Calu3 (cell line): ENCODE measurements at regions not wholly inside any gene's neighbourhood (a gene's known extent, or its start where the extent isn't known, plus 50 kb on each side); places are given as distances from the start of the nearest gene placed in this dataset.

Experiments used
- BruUV-seq: library from RNA; stranded (reverse); fragments of 400-500 nt; replicated peaks from 2 replicates; lab custom pipeline; 2021; lab: Mats Ljungman, UMichigan
- CTCF ChIA-PET: fragments of 300-600 bp; sonication (Branson Sonifier 250); formaldehyde crosslinking; loops from one replicate; lab custom pipeline; 2022; ENCODE audit warnings: antibody characterized with exemption; lab: Charles Lee
- DNase-seq: peaks from one replicate; pipeline ENCODE4 v3.0.0; 2022
- H3K27ac Mint-ChIP-seq: one replicate; pipeline ENCODE4 v1.8.0; 2022; ENCODE audit warnings: mixed read lengths; ENCODE audit not compliant: unreplicated experiment
- H3K27me3 Mint-ChIP-seq: one replicate; pipeline ENCODE4 v1.8.0; 2022; ENCODE audit warnings: mixed read lengths; ENCODE audit not compliant: unreplicated experiment
- H3K36me3 Mint-ChIP-seq: one replicate; pipeline ENCODE4 v1.8.0; 2022; ENCODE audit warnings: mild to moderate bottlenecking, moderate library complexity, mixed read lengths; ENCODE audit not compliant: insufficient read depth, unreplicated experiment
- H3K4me1 Mint-ChIP-seq: one replicate; pipeline ENCODE4 v1.8.0; 2022; ENCODE audit warnings: mild to moderate bottlenecking, low read depth, mixed read lengths; ENCODE audit not compliant: unreplicated experiment
- H3K4me3 Mint-ChIP-seq: one replicate; pipeline ENCODE4 v1.8.0; 2022; ENCODE audit warnings: mild to moderate bottlenecking, low read depth, moderate library complexity, mixed read lengths; ENCODE audit not compliant: unreplicated experiment
- H3K9me3 Mint-ChIP-seq: one replicate; pipeline ENCODE4 v1.8.0; 2022; ENCODE audit warnings: low read depth, mixed read lengths; ENCODE audit not compliant: unreplicated experiment
- intact Hi-C: fragments of 100-400 bp; cut with micrococcal nuclease; formaldehyde crosslinking; loops from one replicate; pipeline ENCODE4 v1.10.0; 2022; ENCODE audit not compliant: unreplicated experiment
- TF ChIP-seq, protein P1 (sequence below): fragments of 200-600 bp; IDR thresholded peaks from one replicate; pipeline ENCODE4 v1.8.0; 2022; ENCODE audit warnings: antibody characterized with exemption; ENCODE audit not compliant: unreplicated experiment

DNA sequence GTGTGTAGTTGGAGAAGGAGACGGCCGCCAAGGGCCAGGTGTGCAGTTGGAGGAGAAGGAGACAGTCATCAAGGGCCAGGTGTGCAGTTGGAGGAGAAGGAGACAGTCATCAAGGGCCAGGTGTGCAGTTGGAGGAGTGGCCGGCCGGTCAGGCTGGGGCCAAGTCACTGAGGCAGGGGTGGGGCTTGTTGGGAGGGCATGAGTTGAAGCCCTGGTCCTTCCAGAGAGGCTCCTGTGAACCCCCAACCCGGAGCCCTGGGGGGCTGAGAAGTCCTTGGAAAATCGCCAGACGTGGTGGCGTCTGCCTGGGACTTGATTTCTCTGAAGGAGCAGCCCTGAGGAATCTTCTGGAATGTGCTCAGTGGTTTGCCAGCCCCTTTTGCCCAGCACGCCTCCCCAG, 1320.5 kb downstream of the BRD1 start:
- DNase-seq = no peak
- Mint-ChIP-seq H3K4me1 (no peaks in the 10 kb centered on the region), H3K27me3 (no peaks in the 10 kb centered on the region), H3K9me3 (peaks cover 10% of the 10 kb centered on the region), H3K4me3 (no peak overlapping the region), H3K36me3 (no peaks in the 10 kb centered on the region), H3K27ac (no peak overlapping the region)
- BruUV-seq = no TSS peak
- CTCF ChIA-PET = no interaction called here
- intact Hi-C loops = no loop called here
- TF ChIP-seq, protein P1, sequence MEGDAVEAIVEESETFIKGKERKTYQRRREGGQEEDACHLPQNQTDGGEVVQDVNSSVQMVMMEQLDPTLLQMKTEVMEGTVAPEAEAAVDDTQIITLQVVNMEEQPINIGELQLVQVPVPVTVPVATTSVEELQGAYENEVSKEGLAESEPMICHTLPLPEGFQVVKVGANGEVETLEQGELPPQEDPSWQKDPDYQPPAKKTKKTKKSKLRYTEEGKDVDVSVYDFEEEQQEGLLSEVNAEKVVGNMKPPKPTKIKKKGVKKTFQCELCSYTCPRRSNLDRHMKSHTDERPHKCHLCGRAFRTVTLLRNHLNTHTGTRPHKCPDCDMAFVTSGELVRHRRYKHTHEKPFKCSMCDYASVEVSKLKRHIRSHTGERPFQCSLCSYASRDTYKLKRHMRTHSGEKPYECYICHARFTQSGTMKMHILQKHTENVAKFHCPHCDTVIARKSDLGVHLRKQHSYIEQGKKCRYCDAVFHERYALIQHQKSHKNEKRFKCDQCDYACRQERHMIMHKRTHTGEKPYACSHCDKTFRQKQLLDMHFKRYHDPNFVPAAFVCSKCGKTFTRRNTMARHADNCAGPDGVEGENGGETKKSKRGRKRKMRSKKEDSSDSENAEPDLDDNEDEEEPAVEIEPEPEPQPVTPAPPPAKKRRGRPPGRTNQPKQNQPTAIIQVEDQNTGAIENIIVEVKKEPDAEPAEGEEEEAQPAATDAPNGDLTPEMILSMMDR = no peak

DNA sequence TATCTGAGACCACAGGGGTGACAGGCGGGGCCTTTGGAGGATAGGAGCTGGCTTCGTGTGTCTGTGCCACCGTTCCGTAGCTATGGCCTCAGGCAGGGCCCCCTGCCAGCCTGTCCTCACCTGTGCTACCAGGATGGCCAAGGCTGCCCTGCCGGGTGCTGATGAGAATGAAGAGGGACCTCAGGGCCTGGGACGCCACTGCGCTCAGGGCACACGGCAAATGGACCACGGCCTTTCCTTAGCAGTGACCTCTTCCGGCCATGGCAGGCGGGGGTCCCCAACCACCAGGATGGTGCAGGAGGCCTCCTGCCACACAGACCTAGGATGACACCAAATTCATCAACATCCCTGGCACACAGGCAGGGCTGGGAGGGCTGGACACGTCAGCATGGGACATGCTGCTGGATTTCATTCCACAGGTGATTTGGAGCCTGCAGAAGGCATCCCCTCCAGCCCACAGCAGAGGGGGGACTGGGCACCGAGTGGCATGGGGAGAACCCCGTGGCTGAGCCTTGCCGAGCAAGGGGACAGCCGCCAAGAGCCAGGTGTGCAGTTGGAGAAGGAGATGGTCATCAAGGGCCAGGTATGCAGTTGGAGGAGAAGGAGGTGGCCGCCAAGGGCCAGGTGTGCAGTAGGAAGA, 1321.0 kb downstream of the BRD1 start:
- CTCF ChIA-PET = no interaction called here
- Mint-ChIP-seq H3K27ac (no peak overlapping the region), H3K27me3 (no peaks in the 10 kb centered on the region), H3K36me3 (no peaks in the 10 kb centered on the region), H3K9me3 (peaks cover 10% of the 10 kb centered on the region), H3K4me1 (no peaks in the 10 kb centered on the region), H3K4me3 (no peak overlapping the region)
- intact Hi-C loops = no loop called here
- DNase-seq = no peak
- BruUV-seq = no TSS peak
- TF ChIP-seq, protein P1 = no peak

DNA sequence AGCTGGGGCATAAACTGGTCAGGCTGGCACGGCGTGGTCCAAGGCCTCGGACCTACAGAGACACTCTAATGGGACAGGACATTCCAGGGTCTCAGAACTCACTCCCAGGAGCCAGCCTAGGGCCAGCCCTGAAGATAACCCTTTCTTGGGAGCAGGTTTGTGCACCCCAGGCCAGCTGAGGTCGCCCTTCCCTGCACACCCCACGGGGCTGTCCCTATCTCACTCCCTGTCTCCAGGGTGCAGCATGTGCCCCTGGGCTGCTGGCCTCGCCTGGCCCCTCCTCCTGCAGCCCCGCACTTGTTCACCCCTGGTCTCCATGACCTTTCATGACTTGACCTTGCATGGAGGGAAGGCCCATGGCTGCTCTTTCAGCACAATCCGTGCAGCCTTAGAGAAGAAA, 1321.8 kb downstream of the BRD1 start:
- no peaks in the 10 kb centered on the region for H3K4me1 Mint-ChIP-seq
- no peak overlapping the region for H3K27ac Mint-ChIP-seq
- H3K4me3 Mint-ChIP-seq = no peak overlapping the region
- no peaks in the 10 kb centered on the region for H3K36me3 Mint-ChIP-seq
- no peak for DNase-seq
- no TSS peak for BruUV-seq
- CTCF ChIA-PET = no interaction called here
- TF ChIP-seq, protein P1 = no peak
- H3K27me3 Mint-ChIP-seq = no peaks in the 10 kb centered on the region
- H3K9me3 Mint-ChIP-seq = peaks cover 10% of the 10 kb centered on the region
- intact Hi-C loops = no loop called here

DNA sequence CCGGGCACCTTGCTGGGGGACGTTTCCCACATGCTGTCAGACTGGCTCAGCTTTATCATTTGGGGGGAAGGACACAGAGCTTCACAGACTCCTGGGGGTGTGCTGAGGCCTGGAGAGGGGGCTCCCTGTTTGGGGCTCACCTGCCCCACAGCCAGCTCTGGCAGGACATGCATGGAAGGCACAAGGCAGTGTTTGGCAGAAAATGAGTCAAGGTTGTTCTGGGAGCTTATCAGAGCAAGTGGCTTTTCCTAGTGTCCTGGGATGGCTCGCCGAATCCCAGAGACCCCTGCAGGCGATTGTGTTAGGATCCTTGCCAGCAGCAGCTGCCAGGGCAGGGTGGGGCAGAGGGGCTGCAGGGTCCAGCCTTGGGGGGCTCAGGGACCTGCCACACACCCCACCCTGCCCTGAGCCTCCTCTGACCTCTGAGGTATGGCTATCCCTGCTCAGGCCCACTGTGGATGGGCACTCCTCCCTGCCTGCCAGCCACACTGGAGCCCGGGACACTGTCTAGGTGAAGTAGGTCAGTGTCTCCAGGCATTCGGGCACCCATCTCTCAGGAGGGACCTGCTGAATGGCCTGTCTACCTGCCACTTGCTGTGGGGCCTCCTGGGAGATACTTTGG, 1323.0 kb downstream of the BRD1 start:
- intact Hi-C loops = no loop called here
- CTCF ChIA-PET = no interaction called here
- no TSS peak for BruUV-seq

More for the DNA sequence above, 1323.0 kb downstream of the BRD1 start:
- H3K4me3 Mint-ChIP-seq = no peak overlapping the region
- H3K4me1 Mint-ChIP-seq = no peaks in the 10 kb centered on the region
- peaks cover 12% of the 10 kb centered on the region for H3K9me3 Mint-ChIP-seq
- no peaks in the 10 kb centered on the region for H3K36me3 Mint-ChIP-seq
- TF ChIP-seq, protein P1 = no peak
- H3K27ac Mint-ChIP-seq = no peak overlapping the region
- DNase-seq = no peak
- no peaks in the 10 kb centered on the region for H3K27me3 Mint-ChIP-seq
